Smooth muscle cell of the brain vasculature (primary cell): ENCODE measurements at regions not wholly inside any gene's neighbourhood (a gene's known extent, or its start where the extent isn't known, plus 50 kb on each side); places are given as distances from the start of the nearest gene placed in this dataset.

Source experiments
- DNase-seq: peaks from one replicate; pipeline ENCODE4 v3.0.0-alpha.2; 2012; ENCODE audit warnings: low read depth, low spot score

GRCh38 chr20:21033817-21034216 is 72.3 kb downstream of the LINC00237 start:
- no peak for DNase-seq

GRCh38 chr20:21031666-21032065 is 74.5 kb downstream of the LINC00237 start:
- DNase-seq = no peak

- DNase-seq = no peak
Measured at GRCh38 chr20:21029341-21029740, 76.8 kb downstream of the LINC00237 start.

- DNase-seq = no peak
Measured at GRCh38 chr20:21028921-21029320, 77.2 kb downstream of the LINC00237 start.

- DNase-seq = no peak
Measured at GRCh38 chr20:21028436-21028835, 77.7 kb downstream of the LINC00237 start.

- no peak for DNase-seq
Measured at GRCh38 chr20:21027569-21027968, 78.6 kb downstream of the LINC00237 start.

- no peak for DNase-seq
Measured at GRCh38 chr20:21026951-21027350, 79.2 kb downstream of the LINC00237 start.

GRCh38 chr20:21024420-21024819 is 81.7 kb downstream of the LINC00237 start:
- DNase-seq = no peak

GRCh38 chr20:21022925-21023324 is 83.2 kb downstream of the LINC00237 start:
- no peak for DNase-seq

- DNase-seq = no peak
Measured at GRCh38 chr20:21021472-21021790, 84.7 kb downstream of the LINC00237 start.

GRCh38 chr20:21020659-21021471 is 85.3 kb downstream of the LINC00237 start:
- no peak for DNase-seq

GRCh38 chr20:21019814-21020658 is 86.1 kb downstream of the LINC00237 start:
- DNase-seq = no peak

GRCh38 chr20:21019468-21019813 is 86.7 kb downstream of the LINC00237 start:
- no peak for DNase-seq

GRCh38 chr20:21018576-21018975 is 87.6 kb downstream of the LINC00237 start:
- no peak for DNase-seq

GRCh38 chr20:21017528-21018085 is 88.6 kb downstream of the LINC00237 start:
- DNase-seq = no peak

- DNase-seq = no peak
Measured at GRCh38 chr20:21016751-21017150, 89.4 kb downstream of the LINC00237 start.

GRCh38 chr20:21014528-21014927 is 91.6 kb downstream of the LINC00237 start:
- no peak for DNase-seq

- no peak for DNase-seq
Measured at GRCh38 chr20:21008951-21009350, 97.2 kb downstream of the LINC00237 start.

GRCh38 chr20:21006611-21007010 is 99.5 kb downstream of the LINC00237 start:
- no peak for DNase-seq

GRCh38 chr20:21004386-21005076 is 101.6 kb downstream of the LINC00237 start:
- no peak for DNase-seq

GRCh38 chr20:21003902-21004301 is 102.3 kb downstream of the LINC00237 start:
- DNase-seq = no peak

GRCh38 chr20:21002486-21002885 is 103.7 kb downstream of the LINC00237 start:
- DNase-seq = no peak
